Head of caudate nucleus (tissue), 42 donors: ENCODE measurements at regions not wholly inside any gene's neighbourhood (a gene's known extent, or its start where the extent isn't known, plus 50 kb on each side); places are given as distances from the start of the nearest gene placed in this dataset.

Experiments
- DNase-seq, 42 donors: peaks; one replicate each; pipeline versions ENCODE4 v3.0.0 to v3.0.0-alpha.2; 2020 to 2021; ENCODE audit warnings: mixed read lengths in 7 of 42
- intact Hi-C: fragments of 100-400 bp; cut with DNase I; formaldehyde crosslinking; loops from one replicate; pipeline ENCODE4 v1.15.0; 2022

GRCh38 chr3:44184319-44184953, 57.2 kb upstream of the TOPAZ1 start:
- intact Hi-C loops: no loop called here
- peak in 28 of 42 donors; percentile 2 to 59 (median 25) for DNase-seq

GRCh38 chr3:44185396-44185915, 56.2 kb upstream of the TOPAZ1 start:
- intact Hi-C loops: no loop called here
- DNase-seq: no peak

- intact Hi-C loops: no loop called here
- no peak for DNase-seq
Observed at GRCh38 chr3:44186111-44186672, 55.5 kb upstream of the TOPAZ1 start.

GRCh38 chr3:44186712-44187111, 55.0 kb upstream of the TOPAZ1 start:
- no peak for DNase-seq

More at GRCh38 chr3:44186712-44187111, 55.0 kb upstream of the TOPAZ1 start:
- intact Hi-C loops: no loop called here
